Heart right ventricle (tissue), 16 donors: ENCODE measurements at regions not wholly inside any gene's neighbourhood (a gene's known extent, or its start where the extent isn't known, plus 50 kb on each side); places are given as distances from the start of the nearest gene placed in this dataset.

Experiments
- ATAC-seq, 8 donors: fragments of 200-7000 bp; cut with Tn5 transposase; one replicate each; pipeline ENCODE4 v1.9.1; 2020; ENCODE audit warnings: mild to moderate bottlenecking in 8 of 8, moderate library complexity in 8 of 8, moderate number of reproducible peaks in 1 of 8
- DNase-seq, 2 donors: peaks; one replicate each; pipeline ENCODE4 v3.0.0-alpha.2; 2020
- H3K27ac ChIP-seq, 10 donors: fragments of 200-600 bp; sonication (generic) in 2 of 10; one replicate each; pipeline versions ENCODE4 v1.5.0 to v1.8.0; 2020 to 2022; ENCODE audit warnings: mild to moderate bottlenecking in 3 of 10
- H3K27me3 ChIP-seq, 7 donors: fragments of 200-600 bp; one replicate each; pipeline ENCODE4 v1.8.0; 2021 to 2022; ENCODE audit warnings: mild to moderate bottlenecking in 2 of 7
- H3K36me3 ChIP-seq, 9 donors: fragments of 200-600 bp; sonication (generic) in 1 of 9; one replicate each; pipeline versions ENCODE4 v1.5.0 to v1.8.0; 2020 to 2022; ENCODE audit warnings: mild to moderate bottlenecking in 2 of 9
- H3K4me1 ChIP-seq, 9 donors: fragments of 200-600 bp; sonication (generic) in 1 of 9; one replicate each; pipeline versions ENCODE4 v1.5.0 to v1.8.0; 2020 to 2022; ENCODE audit warnings: mild to moderate bottlenecking in 4 of 9
- H3K4me3 ChIP-seq, 10 donors: fragments of 200-600 bp; sonication (generic) in 2 of 10; one replicate each; pipeline versions ENCODE4 v1.5.0 to v1.8.0; 2020 to 2022; ENCODE audit warnings: mild to moderate bottlenecking in 7 of 10, moderate library complexity in 2 of 10
- H3K9me3 ChIP-seq, 11 donors: fragments of 200-600 bp in 10 of 11; sonication (generic) in 2 of 11; one replicate each; pipeline versions ENCODE4 v1.5.0 to v1.8.0; 2013 to 2022; ENCODE audit warnings: mild to moderate bottlenecking in 2 of 11, control low read depth in 1 of 11, moderate library complexity in 1 of 11
- WGBS, 2 donors: extraction: QIAGEN DNeasy Blood & Tissue Kit; methylation state at CpG; one replicate each; pipeline ENCODE4 v1.1.7; 2013; ENCODE audit warnings: inconsistent platforms in 1 of 2; 5-methylcytosine and 5-hydroxymethylcytosine counted together
- intact Hi-C, 10 donors: fragments of 100-400 bp; cut with DNase I; formaldehyde crosslinking; loops; one replicate each; pipeline versions ENCODE4 v1.11.1 to v1.14.2; 2022
- TF ChIP-seq, protein P1 (sequence below), 9 donors: fragments of 200-600 bp; sonication (generic) in 2 of 9; IDR thresholded peaks; one replicate each; pipeline versions ENCODE4 v1.5.0 to v1.8.0; 2021 to 2022; ENCODE audit warnings: antibody characterized with exemption in 9 of 9, mild to moderate bottlenecking in 5 of 9, moderate library complexity in 1 of 9
- donor health status: Arrhythmogenic right ventricular cardiomyopathy.
- donor health status: ischemic (EF 13 %, LVEDD 7.1; RV severe dilation, severe dysfunction).
- donor health status: healthy with polysubstance abuse.
- donor health status: DM: no; HTN: yes; CAD: no.
- donor health status: DM: no; HTN: no; CAD: no.
- donor health status: ischemic (EF 25% LVEDD 6.9; RV normal size, moderate dysfunction).
- donor health status: ischemic (EF 25% LVEDD 5.7; RV mildly dilated, moderate dysfunction).
- donor health status: healthy.
- donor health status: DM: yes; HTN: yes; CAD: no.
- donor health status: Ischemic cardiomyopathy.
- donor health status: ischemic (EF 35%, LVEDD 5.7; RV mildly dilated, moderate dysfunction).
- donor health status: nonischemic (EF 11% LVEDD 7.7; RV severe dilation, severe dysfunction).
- donor health status: DM: yes; HTN: yes; CAD: no.
- donor health status: PGD.
- donor health status: ischemic (EF 29% LVEDD 5.4; RV normal size, mild dysfunction).
- donor health status: nonischemic (EF 23%, LVEDD 6.1; RV moderate dilation, normal function).

DNA sequence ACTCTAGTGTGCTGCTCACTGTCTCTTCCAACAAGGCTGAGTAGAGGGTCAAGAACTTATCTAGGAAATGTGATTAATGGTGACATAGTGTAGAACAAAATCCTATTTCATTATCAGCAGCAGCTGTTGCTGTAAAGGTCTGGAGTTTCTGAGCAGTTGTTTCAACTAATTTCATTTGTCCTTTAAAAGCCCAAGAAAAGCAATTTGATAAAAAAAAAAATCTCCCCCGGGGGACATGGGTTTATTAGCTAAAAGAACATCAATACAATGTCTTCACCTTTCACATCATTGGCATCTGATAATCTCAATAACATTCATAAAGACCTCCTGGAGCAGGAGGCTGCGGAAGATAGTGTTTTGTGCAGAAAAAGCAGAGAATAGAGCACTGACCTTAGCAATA lies 468.1 kb downstream of the KCTD16 start:
- Histone ChIP-seq H3K4me3 (no peak overlapping the region), H3K27ac (no peak overlapping the region), H3K4me1 (no peaks in the 10 kb centered on the region), H3K27me3 (no peaks in the 10 kb centered on the region), H3K36me3 (no peaks in the 10 kb centered on the region), H3K9me3 (peaks cover 0 to 38% (median 15%) of the 10 kb centered on the region in 11 donors)
- ATAC-seq (no peak), DNase-seq (no peak)
- TF ChIP-seq, protein P1, sequence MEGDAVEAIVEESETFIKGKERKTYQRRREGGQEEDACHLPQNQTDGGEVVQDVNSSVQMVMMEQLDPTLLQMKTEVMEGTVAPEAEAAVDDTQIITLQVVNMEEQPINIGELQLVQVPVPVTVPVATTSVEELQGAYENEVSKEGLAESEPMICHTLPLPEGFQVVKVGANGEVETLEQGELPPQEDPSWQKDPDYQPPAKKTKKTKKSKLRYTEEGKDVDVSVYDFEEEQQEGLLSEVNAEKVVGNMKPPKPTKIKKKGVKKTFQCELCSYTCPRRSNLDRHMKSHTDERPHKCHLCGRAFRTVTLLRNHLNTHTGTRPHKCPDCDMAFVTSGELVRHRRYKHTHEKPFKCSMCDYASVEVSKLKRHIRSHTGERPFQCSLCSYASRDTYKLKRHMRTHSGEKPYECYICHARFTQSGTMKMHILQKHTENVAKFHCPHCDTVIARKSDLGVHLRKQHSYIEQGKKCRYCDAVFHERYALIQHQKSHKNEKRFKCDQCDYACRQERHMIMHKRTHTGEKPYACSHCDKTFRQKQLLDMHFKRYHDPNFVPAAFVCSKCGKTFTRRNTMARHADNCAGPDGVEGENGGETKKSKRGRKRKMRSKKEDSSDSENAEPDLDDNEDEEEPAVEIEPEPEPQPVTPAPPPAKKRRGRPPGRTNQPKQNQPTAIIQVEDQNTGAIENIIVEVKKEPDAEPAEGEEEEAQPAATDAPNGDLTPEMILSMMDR (IDR thresholded peaks at IDR 0.05): no peak
- intact Hi-C loops: no loop called here
- 48 to 68% methylated on average over 2 of the region's 2 CpGs for WGBS, 2 donors

DNA sequence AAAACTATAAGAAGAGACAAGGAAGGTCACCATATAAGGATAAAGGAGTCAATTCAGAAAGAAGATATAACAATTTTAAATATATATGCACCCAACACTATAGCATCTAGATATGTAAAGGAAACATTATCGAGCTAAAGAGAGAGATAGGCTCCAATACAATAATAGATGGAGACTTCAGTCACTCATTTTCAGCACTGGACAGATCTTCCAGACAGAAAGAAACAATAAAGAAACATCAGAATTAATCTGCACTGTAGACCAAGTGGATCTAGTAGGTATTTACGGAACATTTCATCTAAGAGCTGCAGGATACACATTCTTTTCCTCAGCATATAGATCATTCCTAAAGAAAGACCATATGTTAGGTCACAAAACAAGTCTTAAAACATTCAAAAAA lies 463.5 kb downstream of the KCTD16 start:
- TF ChIP-seq, protein P1 (IDR thresholded peaks at IDR 0.05): no peak
- no peak overlapping the region for H3K4me3 ChIP-seq
- intact Hi-C loops: no loop called here
- H3K27ac ChIP-seq: no peak overlapping the region
- WGBS, 2 donors: 83 to 84% methylated on average over 2 of the region's 2 CpGs
- no peaks in the 10 kb centered on the region for H3K4me1 ChIP-seq
- ATAC-seq (no peak), DNase-seq (no peak)
- H3K36me3 ChIP-seq: no peaks in the 10 kb centered on the region
- H3K27me3 ChIP-seq: no peaks in the 10 kb centered on the region
- peaks cover 0 to 75% (median 28%) of the 10 kb centered on the region in 11 donors for H3K9me3 ChIP-seq

DNA sequence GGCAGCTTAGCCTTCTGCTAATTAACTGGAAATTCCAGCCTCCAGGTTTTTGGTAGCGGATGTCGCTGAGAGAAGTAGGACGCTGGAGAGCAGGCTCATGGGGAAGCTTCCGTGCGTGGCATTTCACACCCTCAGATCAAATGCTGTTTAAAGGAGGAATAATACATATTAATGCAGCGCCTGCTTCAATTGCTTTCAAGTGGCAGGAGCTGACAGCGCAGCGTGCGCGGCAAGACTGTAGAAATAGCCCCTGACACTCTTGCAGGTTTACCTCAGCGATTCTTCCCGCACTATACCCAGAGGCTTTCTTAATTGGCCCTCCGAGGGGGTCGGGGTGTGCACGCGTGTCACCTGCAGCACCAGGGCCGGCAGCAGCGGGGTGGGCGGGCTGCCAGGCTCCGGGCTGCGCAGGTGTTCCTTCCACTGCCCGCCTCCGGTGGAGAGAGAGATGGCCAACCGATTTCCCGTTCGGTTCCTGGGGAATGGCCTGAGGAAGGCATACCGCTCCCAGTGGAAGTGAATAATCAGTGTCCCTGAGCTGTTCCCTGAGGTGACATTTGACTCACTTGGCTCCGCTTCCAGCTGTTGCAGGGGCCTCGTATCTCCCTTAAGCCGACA lies 427.9 kb downstream of the KCTD16 start:
- no peak for DNase-seq
- Histone ChIP-seq H3K9me3 (no peaks in the 10 kb centered on the region), H3K27ac (no peak overlapping the region), H3K4me3 (peak overlapping the region in 8 of 10 donors; percentile 5 to 42 (median 34)), H3K4me1 (peaks cover 0 to 10% (median 0%) of the 10 kb centered on the region in 9 donors), H3K36me3 (no peaks in the 10 kb centered on the region), H3K27me3 (peaks cover 0 to 32% (median 5%) of the 10 kb centered on the region in 7 donors)
- intact Hi-C loops: no loop called here
- peak in 6 of 8 donors; percentile 42 to 94 (median 50) for ATAC-seq
- TF ChIP-seq, protein P1 (IDR thresholded peaks at IDR 0.05): no peak
- 13 to 18% methylated on average over 30 of the region's 30 CpGs for WGBS, 2 donors

DNA sequence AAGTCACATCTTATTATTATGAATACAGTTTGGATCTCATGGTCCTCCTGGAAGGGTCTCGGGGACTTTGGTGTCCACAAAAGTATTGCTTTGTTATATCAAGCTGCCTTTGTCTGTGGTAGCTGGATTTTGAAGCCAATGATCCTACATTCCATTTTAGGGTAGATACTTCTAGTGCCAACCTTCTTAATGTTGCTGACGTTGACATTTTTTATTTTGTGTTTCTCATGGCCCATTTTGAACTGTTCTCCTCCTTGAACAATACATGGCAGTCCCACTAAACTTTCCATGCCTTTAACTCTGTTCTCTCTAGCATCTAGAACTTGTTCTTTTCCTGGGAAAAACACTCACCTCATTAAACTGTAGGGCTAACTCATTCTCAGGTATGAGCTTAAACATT lies 425.8 kb downstream of the KCTD16 start:
- Histone ChIP-seq H3K4me3 (no peak overlapping the region), H3K27me3 (peaks cover 0 to 26% (median 5%) of the 10 kb centered on the region in 7 donors), H3K4me1 (peaks cover 0 to 10% (median 0%) of the 10 kb centered on the region in 9 donors), H3K36me3 (no peaks in the 10 kb centered on the region), H3K9me3 (no peaks in the 10 kb centered on the region), H3K27ac (no peak overlapping the region)
- no peak for ATAC-seq
- intact Hi-C loops: no loop called here
- 77 to 86% methylated on average over 2 of the region's 2 CpGs for WGBS, 2 donors
- no peak for DNase-seq
- TF ChIP-seq, protein P1 (IDR thresholded peaks at IDR 0.05): no peak
